ENCODE measurements at regions not wholly inside any gene's neighbourhood (a gene's known extent, or its start where the extent isn't known, plus 50 kb on each side); places are given as distances from the start of the nearest gene placed in this dataset.

DNA sequence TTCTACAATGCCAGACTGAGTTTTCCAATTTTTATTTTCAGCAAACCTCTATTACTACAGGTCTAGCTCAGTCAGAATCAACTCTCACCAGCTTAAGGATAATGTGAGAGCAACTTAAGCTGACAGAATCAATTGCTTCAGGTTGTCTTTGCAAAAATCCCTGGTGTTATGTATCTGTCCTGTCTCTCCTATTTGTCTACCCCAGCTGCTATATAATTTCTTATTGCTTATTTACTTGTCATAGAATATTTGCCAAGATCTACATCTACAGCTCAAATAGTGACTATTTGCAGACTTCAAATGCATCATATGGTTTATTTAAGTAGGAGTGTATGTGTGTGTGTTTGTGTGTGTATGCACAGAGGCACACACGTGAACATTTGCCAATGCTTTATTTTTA is 54.1 kb downstream of the FOXG1 start:
- TF ChIP-seq, protein P1, sequence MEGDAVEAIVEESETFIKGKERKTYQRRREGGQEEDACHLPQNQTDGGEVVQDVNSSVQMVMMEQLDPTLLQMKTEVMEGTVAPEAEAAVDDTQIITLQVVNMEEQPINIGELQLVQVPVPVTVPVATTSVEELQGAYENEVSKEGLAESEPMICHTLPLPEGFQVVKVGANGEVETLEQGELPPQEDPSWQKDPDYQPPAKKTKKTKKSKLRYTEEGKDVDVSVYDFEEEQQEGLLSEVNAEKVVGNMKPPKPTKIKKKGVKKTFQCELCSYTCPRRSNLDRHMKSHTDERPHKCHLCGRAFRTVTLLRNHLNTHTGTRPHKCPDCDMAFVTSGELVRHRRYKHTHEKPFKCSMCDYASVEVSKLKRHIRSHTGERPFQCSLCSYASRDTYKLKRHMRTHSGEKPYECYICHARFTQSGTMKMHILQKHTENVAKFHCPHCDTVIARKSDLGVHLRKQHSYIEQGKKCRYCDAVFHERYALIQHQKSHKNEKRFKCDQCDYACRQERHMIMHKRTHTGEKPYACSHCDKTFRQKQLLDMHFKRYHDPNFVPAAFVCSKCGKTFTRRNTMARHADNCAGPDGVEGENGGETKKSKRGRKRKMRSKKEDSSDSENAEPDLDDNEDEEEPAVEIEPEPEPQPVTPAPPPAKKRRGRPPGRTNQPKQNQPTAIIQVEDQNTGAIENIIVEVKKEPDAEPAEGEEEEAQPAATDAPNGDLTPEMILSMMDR (IDR thresholded peaks at IDR 0.05): no peak
- TF ChIP-seq POLR2AphosphoS5 (IDR thresholded peaks at IDR 0.05) (no peak), POLR2A (IDR thresholded peaks at IDR 0.05) (no peak)

Data from suprapubic skin (tissue), 4 donors.